Mesendoderm (in vitro differentiated cells): ENCODE measurements at regions not wholly inside any gene's neighbourhood (a gene's known extent, or its start where the extent isn't known, plus 50 kb on each side); places are given as distances from the start of the nearest gene placed in this dataset.
A peak's percentile ranks its signal among the peaks of the same experiment; 100 is the strongest.

Experiments used
- DNase-seq: peaks from one replicate; pipeline ENCODE4 v3.0.0; 2013
- H2AK5ac ChIP-seq: 2 replicates; pipeline ENCODE4 v1.6.1; 2013; ENCODE audit warnings: low read length, inconsistent platforms
- H2BK120ac ChIP-seq: 2 replicates; pipeline ENCODE4 v1.6.1; 2013; ENCODE audit warnings: low read depth, mild to moderate bottlenecking, low read length, moderate library complexity, mixed read lengths
- H2BK15ac ChIP-seq: replicated peaks from 2 replicates; pipeline ENCODE4 v1.6.1; 2013; ENCODE audit warnings: low read depth, mild to moderate bottlenecking, moderate library complexity
- H2BK5ac ChIP-seq: 2 replicates; pipeline ENCODE4 v1.6.1; 2013; ENCODE audit warnings: low read length, inconsistent platforms
- H3K18ac ChIP-seq: 2 replicates; pipeline ENCODE4 v1.6.1; 2013; ENCODE audit warnings: mild to moderate bottlenecking, low read length, mixed read lengths
- H3K23ac ChIP-seq: one replicate; pipeline ENCODE4 v1.6.1; 2013; ENCODE audit warnings: low read length
- H3K27ac ChIP-seq: 2 replicates; pipeline ENCODE4 v1.5.1; 2013; ENCODE audit warnings: low read depth, mild to moderate bottlenecking, inconsistent platforms, low read length, moderate library complexity
- H3K27me3 ChIP-seq: 2 replicates; pipeline ENCODE4 v1.6.1; 2013; ENCODE audit warnings: low read length, control low read depth, mild to moderate bottlenecking, inconsistent platforms; ENCODE audit not compliant: insufficient read depth, poor library complexity
- H3K36me3 ChIP-seq: 2 replicates; pipeline ENCODE4 v1.6.1; 2013; ENCODE audit warnings: low read length, inconsistent platforms; ENCODE audit not compliant: control insufficient read depth, insufficient read depth
- H3K4ac ChIP-seq: one replicate; pipeline ENCODE4 v1.6.1; 2013; ENCODE audit warnings: low read depth, mild to moderate bottlenecking, low read length, moderate library complexity
- H3K4me1 ChIP-seq: 2 replicates; pipeline ENCODE4 v1.6.1; 2013; ENCODE audit warnings: low read depth, low read length, inconsistent platforms; ENCODE audit not compliant: control insufficient read depth
- H3K4me2 ChIP-seq: 2 replicates; pipeline ENCODE4 v1.6.1; 2013; ENCODE audit warnings: low read length
- H3K4me3 ChIP-seq: 2 replicates; pipeline ENCODE4 v1.5.1; 2013; ENCODE audit warnings: mild to moderate bottlenecking, low read length
- H3K56ac ChIP-seq: one replicate; pipeline ENCODE4 v1.6.1; 2013; ENCODE audit warnings: low read length
- H3K79me1 ChIP-seq: 2 replicates; pipeline ENCODE4 v1.6.1; 2013; ENCODE audit warnings: low read length, inconsistent platforms
- H3K79me2 ChIP-seq: 2 replicates; pipeline ENCODE4 v1.6.1; 2013; ENCODE audit warnings: mild to moderate bottlenecking, low read length; ENCODE audit not compliant: control insufficient read depth, insufficient read depth
- H3K9ac ChIP-seq: 2 replicates; pipeline ENCODE4 v1.6.1; 2013; ENCODE audit warnings: low read length, inconsistent platforms
- H4K5ac ChIP-seq: one replicate; pipeline ENCODE4 v1.6.1; 2013; ENCODE audit warnings: low read length
- H4K8ac ChIP-seq: one replicate; pipeline ENCODE4 v1.6.1; 2013; ENCODE audit warnings: low read depth, mild to moderate bottlenecking, control low read depth, low read length, moderate library complexity
- WGBS: extraction: QIAGEN DNeasy Blood & Tissue Kit; methylation state at CpG from one replicate; pipeline ENCODE4 v1.1.7; 2013; ENCODE audit warnings: low lambda C conversion rate, missing lambda C conversion rate; ENCODE audit not compliant: insufficient coverage; ENCODE audit errors: extremely low coverage; 5-methylcytosine and 5-hydroxymethylcytosine counted together

DNA sequence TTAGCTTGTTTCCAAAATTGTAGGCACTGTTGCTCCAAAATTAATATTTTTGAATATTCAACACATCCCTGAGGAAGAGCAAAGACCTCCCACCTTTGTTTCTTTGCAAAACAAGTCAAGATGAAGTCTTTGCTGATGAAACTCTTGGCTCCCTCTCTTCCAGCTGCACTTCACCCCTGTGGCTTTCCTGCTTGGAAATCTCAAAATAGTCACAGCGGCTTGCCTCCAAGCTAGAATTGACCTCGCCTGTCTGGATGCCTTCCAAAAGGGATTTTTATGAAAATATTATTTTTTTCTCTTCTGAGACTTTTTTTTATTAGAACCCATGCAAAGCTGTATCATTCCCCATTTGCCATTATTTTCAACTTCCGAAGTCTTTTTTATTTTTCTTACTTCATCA lies 71.1 kb upstream of the MROH9 start:
- Histone ChIP-seq H2BK5ac (no peak overlapping the region), H3K27me3 (no peaks in the 10 kb centered on the region), H3K4ac (no peak overlapping the region), H4K5ac (no peak overlapping the region), H3K36me3 (no peaks in the 10 kb centered on the region), H4K8ac (no peak overlapping the region), H3K27ac (no peak overlapping the region), H3K4me2 (no peak overlapping the region), H3K4me3 (no peak overlapping the region), H3K79me2 (no peaks in the 10 kb centered on the region), H2BK120ac (no peak overlapping the region), H3K56ac (no peak overlapping the region), H2AK5ac (no peak overlapping the region), H3K9ac (no peak overlapping the region), H2BK15ac (no peak overlapping the region), H3K18ac (no peak overlapping the region), H3K4me1 (no peaks in the 10 kb centered on the region), H3K23ac (no peak overlapping the region), H3K79me1 (no peaks in the 10 kb centered on the region)
- DNase-seq: no peak
- no CpG with 5 or more reads among the region's 3 CpGs for WGBS

GRCh38 chr1:170864876-170865538 lies 70.3 kb upstream of the MROH9 start:
- no peak overlapping the region for H3K56ac ChIP-seq

GRCh38 chr1:170866646-170867045 lies 68.7 kb upstream of the MROH9 start:
- Histone ChIP-seq H3K79me2 (no peaks in the 10 kb centered on the region), H3K56ac (no peak overlapping the region), H3K36me3 (no peaks in the 10 kb centered on the region), H3K4me1 (no peaks in the 10 kb centered on the region), H2AK5ac (no peak overlapping the region), H3K18ac (no peak overlapping the region), H3K79me1 (no peaks in the 10 kb centered on the region), H2BK120ac (no peak overlapping the region), H2BK5ac (no peak overlapping the region), H3K27ac (no peak overlapping the region), H3K4me2 (no peak overlapping the region), H3K4ac (no peak overlapping the region), H3K9ac (no peak overlapping the region), H4K5ac (no peak overlapping the region), H3K4me3 (no peak overlapping the region), H2BK15ac (no peak overlapping the region), H3K27me3 (no peaks in the 10 kb centered on the region), H3K23ac (no peak overlapping the region), H4K8ac (no peak overlapping the region)
- DNase-seq: no peak
- no CpG with 5 or more reads among the region's 1 CpG for WGBS

More at GRCh38 chr1:170864876-170865538, 70.3 kb upstream of the MROH9 start:
- H4K5ac ChIP-seq: no peak overlapping the region
- no peaks in the 10 kb centered on the region for H3K79me2 ChIP-seq
- H3K27me3 ChIP-seq: no peaks in the 10 kb centered on the region
- no peaks in the 10 kb centered on the region for H3K36me3 ChIP-seq
- no peak overlapping the region for H3K4ac ChIP-seq
- H3K79me1 ChIP-seq: no peaks in the 10 kb centered on the region
- no peak for DNase-seq
- no peak overlapping the region for H3K9ac ChIP-seq
- H3K27ac ChIP-seq: no peak overlapping the region
- H2BK120ac ChIP-seq: no peak overlapping the region
- H3K4me3 ChIP-seq: no peak overlapping the region
- no CpG with 5 or more reads among the region's 2 CpGs for WGBS
- no peak overlapping the region for H3K4me2 ChIP-seq
- no peak overlapping the region for H2BK5ac ChIP-seq
- H2BK15ac ChIP-seq: no peak overlapping the region
- H4K8ac ChIP-seq: no peak overlapping the region
- no peak overlapping the region for H3K23ac ChIP-seq
- H3K4me1 ChIP-seq: no peaks in the 10 kb centered on the region
- no peak overlapping the region for H3K18ac ChIP-seq
- no peak overlapping the region for H2AK5ac ChIP-seq

DNA sequence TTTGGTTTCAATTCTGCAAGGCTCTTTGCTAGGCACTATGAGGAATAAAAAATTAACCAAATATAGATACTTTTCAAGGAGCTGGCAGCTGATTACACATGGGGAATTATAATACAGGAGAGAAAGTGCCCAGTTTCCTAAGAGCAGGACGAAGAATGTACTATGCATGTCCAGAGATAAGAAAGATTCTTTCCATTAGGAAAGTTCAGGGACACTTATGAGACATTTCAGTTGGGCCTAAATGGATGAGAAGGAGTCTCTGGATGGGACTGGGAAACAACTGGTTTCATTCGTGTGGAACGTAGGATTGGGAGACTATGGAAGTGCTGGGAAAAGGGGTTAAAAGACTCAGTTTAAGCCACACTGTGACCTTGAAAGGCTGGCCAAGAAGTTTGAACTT lies 63.5 kb upstream of the MROH9 start:
- no peak overlapping the region for H2BK120ac ChIP-seq
- H3K56ac ChIP-seq: no peak overlapping the region
- no peaks in the 10 kb centered on the region for H3K4me1 ChIP-seq
- no peak overlapping the region for H3K9ac ChIP-seq
- WGBS: no CpG with 5 or more reads among the region's 3 CpGs
- DNase-seq: no peak
- H2BK15ac ChIP-seq: no peak overlapping the region
- H4K8ac ChIP-seq: no peak overlapping the region
- H3K4ac ChIP-seq: no peak overlapping the region
- H3K27ac ChIP-seq: no peak overlapping the region
- H3K36me3 ChIP-seq: no peaks in the 10 kb centered on the region
- H4K5ac ChIP-seq: no peak overlapping the region
- no peak overlapping the region for H2AK5ac ChIP-seq
- H3K18ac ChIP-seq: no peak overlapping the region
- H3K4me3 ChIP-seq: no peak overlapping the region
- H2BK5ac ChIP-seq: no peak overlapping the region
- no peaks in the 10 kb centered on the region for H3K79me2 ChIP-seq
- no peak overlapping the region for H3K23ac ChIP-seq
- no peaks in the 10 kb centered on the region for H3K27me3 ChIP-seq
- no peak overlapping the region for H3K4me2 ChIP-seq
- no peaks in the 10 kb centered on the region for H3K79me1 ChIP-seq

GRCh38 chr1:170872663-170873062 lies 62.7 kb upstream of the MROH9 start:
- Histone ChIP-seq H4K5ac (no peak overlapping the region), H3K56ac (no peak overlapping the region), H2BK15ac (no peak overlapping the region), H2BK120ac (no peak overlapping the region), H3K27me3 (no peaks in the 10 kb centered on the region), H3K4me2 (no peak overlapping the region), H3K79me1 (no peaks in the 10 kb centered on the region), H3K27ac (no peak overlapping the region), H3K9ac (no peak overlapping the region), H3K23ac (no peak overlapping the region), H3K4me3 (no peak overlapping the region), H2AK5ac (no peak overlapping the region), H3K79me2 (no peaks in the 10 kb centered on the region), H3K4me1 (no peaks in the 10 kb centered on the region), H3K4ac (no peak overlapping the region), H3K18ac (no peak overlapping the region), H4K8ac (no peak overlapping the region), H3K36me3 (no peaks in the 10 kb centered on the region), H2BK5ac (no peak overlapping the region)
- DNase-seq: no peak
- 100% methylated on average over 1 of the region's 2 CpGs for WGBS

DNA sequence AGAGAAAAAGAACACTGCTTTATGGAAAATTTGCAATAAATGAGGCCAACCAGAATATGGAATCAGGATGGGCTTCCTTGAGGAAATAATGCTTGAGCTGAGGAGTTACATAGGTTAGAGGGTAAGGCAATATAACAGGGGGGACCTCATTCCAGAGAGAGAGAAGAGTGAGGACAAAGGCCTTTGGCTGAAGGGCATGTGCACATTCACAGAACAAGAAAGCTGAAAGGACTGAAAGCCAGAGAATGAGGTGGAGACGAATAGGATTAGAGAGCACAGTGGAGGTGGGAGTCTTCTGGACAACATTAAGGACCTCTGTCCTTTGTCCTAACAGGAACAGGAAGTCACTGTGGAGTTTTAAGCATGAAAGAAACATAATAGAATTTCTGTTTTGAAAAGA lies 60.7 kb upstream of the MROH9 start:
- no CpG with 5 or more reads among the region's 1 CpG for WGBS
- no peaks in the 10 kb centered on the region for H3K27me3 ChIP-seq
- H3K79me2 ChIP-seq: no peaks in the 10 kb centered on the region
- no peak overlapping the region for H3K9ac ChIP-seq
- H3K4me1 ChIP-seq: no peaks in the 10 kb centered on the region
- H3K4me2 ChIP-seq: no peak overlapping the region
- H3K23ac ChIP-seq: no peak overlapping the region
- H4K8ac ChIP-seq: no peak overlapping the region
- no peak overlapping the region for H4K5ac ChIP-seq
- H3K56ac ChIP-seq: no peak overlapping the region
- no peak overlapping the region for H3K18ac ChIP-seq
- no peak overlapping the region for H3K4me3 ChIP-seq
- H2BK120ac ChIP-seq: no peak overlapping the region
- peak; percentile 1 for DNase-seq
- H2BK15ac ChIP-seq: no peak overlapping the region
- H3K4ac ChIP-seq: no peak overlapping the region
- H3K36me3 ChIP-seq: no peaks in the 10 kb centered on the region
- no peaks in the 10 kb centered on the region for H3K79me1 ChIP-seq
- no peak overlapping the region for H3K27ac ChIP-seq
- no peak overlapping the region for H2BK5ac ChIP-seq
- no peak overlapping the region for H2AK5ac ChIP-seq
